HL-60 (cell line): ENCODE measurements at regions not wholly inside any gene's neighbourhood (a gene's known extent, or its start where the extent isn't known, plus 50 kb on each side); places are given as distances from the start of the nearest gene placed in this dataset.

Experiments used
- CTCF ChIP-seq: IDR thresholded peaks from one replicate; pipeline ENCODE4 v1.5.1; 2011; ENCODE audit warnings: low read length, control low read depth, inconsistent platforms; ENCODE audit not compliant: insufficient read depth
- POLR2AphosphoS5 ChIP-seq: IDR thresholded peaks from 2 replicates; pipeline ENCODE4 v1.6.1; 2012; ENCODE audit warnings: low read depth

DNA sequence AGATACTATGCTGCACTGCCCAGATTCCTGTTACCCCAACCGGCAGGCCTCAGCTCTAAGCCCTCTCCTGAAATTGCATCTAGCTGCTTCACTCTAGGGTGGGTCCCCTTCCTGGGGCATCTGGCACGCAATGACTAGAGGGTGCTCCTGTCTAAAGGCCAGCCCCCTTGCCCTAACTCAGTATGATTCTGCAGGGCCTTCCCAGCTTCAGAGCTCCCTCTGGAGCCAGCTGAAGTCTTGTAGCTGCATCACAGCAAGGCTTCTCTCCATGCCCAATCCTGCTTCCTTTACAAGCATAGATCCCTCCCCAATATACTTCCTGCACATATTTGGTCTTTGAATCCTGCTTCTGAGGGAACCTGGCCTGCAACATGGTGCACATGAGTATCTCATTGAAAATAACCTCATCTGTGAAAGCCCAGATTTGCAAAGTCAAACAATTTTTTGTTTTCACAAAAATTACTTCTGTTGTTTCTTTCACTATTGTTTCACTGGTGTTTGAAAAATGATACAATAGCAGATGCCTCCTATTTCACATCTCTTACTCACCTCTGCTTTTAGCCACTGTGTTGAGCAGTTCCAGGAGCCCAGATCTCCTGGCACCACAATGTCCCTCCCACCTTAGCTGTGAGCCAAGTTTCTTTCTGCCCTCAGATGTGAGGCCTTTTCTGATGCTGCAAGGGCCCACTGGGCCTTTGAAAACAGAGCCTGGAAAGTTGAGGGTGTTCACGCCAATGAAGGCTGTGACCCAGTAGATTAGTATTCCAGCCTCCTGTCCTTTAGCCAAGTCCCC is 169.5 kb upstream of the EGLN3 start:
- no peak for TF ChIP-seq POLR2AphosphoS5
- no peak for TF ChIP-seq CTCF
